Sigmoid colon (tissue), 6 donors: ENCODE measurements at regions not wholly inside any gene's neighbourhood (a gene's known extent, or its start where the extent isn't known, plus 50 kb on each side); places are given as distances from the start of the nearest gene placed in this dataset.

Experiments used
- DNase-seq: peaks from one replicate; pipeline ENCODE4 v3.0.0-alpha.2; 2019
- H3K27ac ChIP-seq, 4 donors: fragments of 200-600 bp; sonication (generic); one replicate each; pipeline ENCODE4 v1.5.1; 2016 to 2019; ENCODE audit warnings: mild to moderate bottlenecking in 1 of 4
- H3K27me3 ChIP-seq, 3 donors: fragments of 200-600 bp; sonication (generic); one replicate each; pipeline ENCODE4 v1.5.1; 2019; ENCODE audit warnings: mild to moderate bottlenecking in 1 of 3
- H3K36me3 ChIP-seq, 4 donors: fragments of 200-600 bp; sonication (generic); one replicate each; pipeline ENCODE4 v1.5.1; 2016 to 2019
- H3K4me1 ChIP-seq, 4 donors: fragments of 200-600 bp; sonication (generic); one replicate each; pipeline ENCODE4 v1.5.1; 2017 to 2019
- H3K4me3 ChIP-seq, 4 donors: fragments of 200-600 bp; sonication (generic); one replicate each; pipeline ENCODE4 v1.5.1; 2017 to 2019; ENCODE audit warnings: mild to moderate bottlenecking in 2 of 4, moderate library complexity in 1 of 4
- H3K9me3 ChIP-seq, 4 donors: fragments of 200-600 bp in 3 of 4; sonication (generic) in 3 of 4; one replicate each; pipeline versions ENCODE4 v1.5.1 to v1.6.1; 2013 to 2019
- EP300 ChIP-seq, 4 donors: sonication (generic); formaldehyde crosslinking; IDR thresholded peaks; one replicate each; pipeline ENCODE4 v1.6.1; 2017; ENCODE audit warnings: antibody characterized with exemption in 4 of 4
- POLR2A ChIP-seq, 2 donors: fragments of 450-650 bp; IDR thresholded peaks; one replicate each; pipeline ENCODE4 v1.6.1; 2016; ENCODE audit warnings: antibody characterized with exemption in 2 of 2, mild to moderate bottlenecking in 2 of 2, moderate library complexity in 2 of 2
- POLR2AphosphoS5 ChIP-seq, 4 donors: sonication (generic); formaldehyde crosslinking; IDR thresholded peaks; one replicate each; pipeline ENCODE4 v1.6.1; 2017; ENCODE audit warnings: antibody characterized with exemption in 4 of 4
- WGBS, 2 donors: extraction: QIAGEN DNeasy Blood & Tissue Kit; methylation state at CpG; one replicate each; pipeline ENCODE4 v1.1.7; 2013; 5-methylcytosine and 5-hydroxymethylcytosine counted together
- intact Hi-C: fragments of 100-400 bp; cut with DNase I; formaldehyde crosslinking; loops from one replicate; pipeline ENCODE4 v1.15.1; 2023
- TF ChIP-seq, protein P1 (sequence below), 4 experiments: fragments of 450-650 bp in 3 of 4; fragments of 200-600 bp in 1 of 4; IDR thresholded peaks; one replicate each; pipeline ENCODE4 v1.5.1; 2016 to 2019; ENCODE audit warnings: antibody characterized with exemption in 4 of 4, mild to moderate bottlenecking in 3 of 4, moderate library complexity in 2 of 4
- donor health status: healthy with polysubstance abuse.
- donor health status: healthy.

DNA sequence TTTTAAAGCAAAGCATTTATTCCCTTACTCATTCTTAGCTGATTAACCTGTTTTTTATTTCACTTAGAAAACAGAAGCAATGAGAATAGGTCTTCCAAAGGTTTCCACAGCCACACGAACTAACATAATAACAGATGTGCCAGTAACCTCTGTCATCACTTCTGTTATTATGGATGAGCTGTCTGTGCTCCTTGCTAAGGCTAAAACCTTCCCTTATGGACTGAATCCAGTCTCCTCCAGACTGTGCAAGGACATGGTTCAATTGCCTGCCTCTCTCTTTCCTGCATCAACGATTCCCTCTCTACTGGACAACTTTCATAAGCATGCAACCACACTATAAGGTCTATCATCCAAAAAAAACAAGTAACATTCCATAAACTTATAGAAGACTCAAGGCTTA is 1446.2 kb downstream of the MAT2B start:
- 49 to 75% methylated on average over 2 of the region's 2 CpGs for WGBS, 2 donors
- Histone ChIP-seq H3K4me1 (no peaks in the 10 kb centered on the region), H3K9me3 (no peaks in the 10 kb centered on the region), H3K36me3 (no peaks in the 10 kb centered on the region), H3K27ac (no peak overlapping the region), H3K27me3 (no peaks in the 10 kb centered on the region), H3K4me3 (no peak overlapping the region)
- DNase-seq: no peak
- no peak for TF ChIP-seq POLR2AphosphoS5 (IDR thresholded peaks at IDR 0.05)
- no peak for TF ChIP-seq EP300 (IDR thresholded peaks at IDR 0.05)
- TF ChIP-seq POLR2A (IDR thresholded peaks at IDR 0.05): no peak
- TF ChIP-seq, protein P1, sequence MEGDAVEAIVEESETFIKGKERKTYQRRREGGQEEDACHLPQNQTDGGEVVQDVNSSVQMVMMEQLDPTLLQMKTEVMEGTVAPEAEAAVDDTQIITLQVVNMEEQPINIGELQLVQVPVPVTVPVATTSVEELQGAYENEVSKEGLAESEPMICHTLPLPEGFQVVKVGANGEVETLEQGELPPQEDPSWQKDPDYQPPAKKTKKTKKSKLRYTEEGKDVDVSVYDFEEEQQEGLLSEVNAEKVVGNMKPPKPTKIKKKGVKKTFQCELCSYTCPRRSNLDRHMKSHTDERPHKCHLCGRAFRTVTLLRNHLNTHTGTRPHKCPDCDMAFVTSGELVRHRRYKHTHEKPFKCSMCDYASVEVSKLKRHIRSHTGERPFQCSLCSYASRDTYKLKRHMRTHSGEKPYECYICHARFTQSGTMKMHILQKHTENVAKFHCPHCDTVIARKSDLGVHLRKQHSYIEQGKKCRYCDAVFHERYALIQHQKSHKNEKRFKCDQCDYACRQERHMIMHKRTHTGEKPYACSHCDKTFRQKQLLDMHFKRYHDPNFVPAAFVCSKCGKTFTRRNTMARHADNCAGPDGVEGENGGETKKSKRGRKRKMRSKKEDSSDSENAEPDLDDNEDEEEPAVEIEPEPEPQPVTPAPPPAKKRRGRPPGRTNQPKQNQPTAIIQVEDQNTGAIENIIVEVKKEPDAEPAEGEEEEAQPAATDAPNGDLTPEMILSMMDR (IDR thresholded peaks at IDR 0.05): no peak
- intact Hi-C loops: no loop called here

DNA sequence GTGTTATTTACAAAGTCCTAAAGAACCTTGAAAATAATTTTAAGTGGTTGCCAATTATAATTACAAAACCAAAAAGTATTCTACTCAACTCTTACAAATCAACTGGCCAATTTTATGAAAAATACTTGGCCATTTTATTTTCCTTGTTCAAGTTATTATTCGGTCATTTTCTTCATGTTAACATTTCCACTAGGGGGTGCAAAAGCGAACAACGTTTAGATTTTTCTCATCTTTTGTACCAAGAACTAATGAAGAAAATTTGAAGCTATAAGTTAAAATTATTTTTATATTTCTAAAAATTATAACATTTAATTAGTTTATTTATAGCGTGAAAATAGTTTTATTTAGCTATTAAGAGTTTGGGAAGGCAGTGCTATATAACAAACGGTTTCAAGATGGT is 1453.3 kb downstream of the MAT2B start:
- TF ChIP-seq POLR2AphosphoS5 (IDR thresholded peaks at IDR 0.05) (no peak), EP300 (IDR thresholded peaks at IDR 0.05) (no peak), POLR2A (IDR thresholded peaks at IDR 0.05) (no peak)
- TF ChIP-seq, protein P1 (IDR thresholded peaks at IDR 0.05): no peak
- Histone ChIP-seq H3K4me1 (no peaks in the 10 kb centered on the region), H3K36me3 (no peaks in the 10 kb centered on the region), H3K9me3 (no peaks in the 10 kb centered on the region), H3K27ac (no peak overlapping the region), H3K27me3 (no peaks in the 10 kb centered on the region), H3K4me3 (no peak overlapping the region)
- 87 to 88% methylated on average over 5 of the region's 5 CpGs for WGBS, 2 donors
- no peak for DNase-seq
- intact Hi-C loops: no loop called here

- Histone ChIP-seq H3K27ac (no peak overlapping the region), H3K4me3 (no peak overlapping the region), H3K27me3 (no peaks in the 10 kb centered on the region), H3K4me1 (no peaks in the 10 kb centered on the region), H3K36me3 (no peaks in the 10 kb centered on the region), H3K9me3 (no peaks in the 10 kb centered on the region)
- no peak for DNase-seq
- TF ChIP-seq, protein P1 (IDR thresholded peaks at IDR 0.05): no peak
- TF ChIP-seq EP300 (IDR thresholded peaks at IDR 0.05): no peak
- TF ChIP-seq POLR2A (IDR thresholded peaks at IDR 0.05): no peak
- intact Hi-C loops: no loop called here
- 70 to 79% methylated on average over 4 of the region's 4 CpGs for WGBS, 2 donors
These were observed 1454.3 kb downstream of the MAT2B start for GRCh38 chr5:164959761-164960160.

DNA sequence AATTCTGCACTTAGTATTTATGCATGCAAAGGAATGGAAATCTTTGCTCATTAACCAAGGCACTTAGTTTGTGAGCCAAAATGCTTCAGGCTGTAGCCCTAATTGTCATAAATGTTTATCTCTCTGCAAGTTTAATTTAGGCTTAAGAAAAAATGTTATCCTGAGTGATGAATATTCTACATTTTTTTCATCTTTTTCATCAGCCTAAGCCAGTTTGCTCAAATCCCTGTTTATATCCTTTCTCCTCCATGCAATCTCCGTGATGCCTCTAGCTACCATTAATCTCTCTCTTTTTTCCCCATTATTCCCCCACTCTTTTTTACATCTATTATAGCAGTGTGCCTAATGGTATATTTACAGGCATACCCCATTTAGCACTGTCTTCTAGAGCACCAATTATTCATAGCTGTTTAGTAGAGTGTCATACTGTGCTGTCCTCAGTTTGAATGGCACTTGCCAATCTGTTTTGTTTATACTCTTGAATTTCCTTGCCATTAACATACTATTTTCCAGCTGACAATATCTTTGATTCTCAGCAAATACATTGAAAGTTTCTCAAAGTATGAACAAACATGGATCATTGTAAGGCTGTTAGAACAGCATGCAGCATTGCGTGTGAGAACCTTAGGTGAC is 1457.0 kb downstream of the MAT2B start:
- no peak overlapping the region for H3K4me3 ChIP-seq
- WGBS, 2 donors: 84 to 90% methylated on average over 2 of the region's 2 CpGs
- H3K36me3 ChIP-seq: no peaks in the 10 kb centered on the region
- intact Hi-C loops: no loop called here
- no peak for TF ChIP-seq EP300 (IDR thresholded peaks at IDR 0.05)
- no peak for TF ChIP-seq POLR2A (IDR thresholded peaks at IDR 0.05)
- TF ChIP-seq, protein P1 (IDR thresholded peaks at IDR 0.05): no peak
- no peak for TF ChIP-seq POLR2AphosphoS5 (IDR thresholded peaks at IDR 0.05)
- no peaks in the 10 kb centered on the region for H3K27me3 ChIP-seq
- DNase-seq: no peak
- H3K9me3 ChIP-seq: no peaks in the 10 kb centered on the region
- H3K27ac ChIP-seq: no peak overlapping the region
- H3K4me1 ChIP-seq: no peaks in the 10 kb centered on the region

GRCh38 chr5:164966611-164967010 is 1461.2 kb downstream of the MAT2B start:
- Histone ChIP-seq H3K36me3 (no peaks in the 10 kb centered on the region), H3K4me3 (no peak overlapping the region), H3K27me3 (no peaks in the 10 kb centered on the region), H3K9me3 (no peaks in the 10 kb centered on the region), H3K4me1 (no peaks in the 10 kb centered on the region), H3K27ac (no peak overlapping the region)
- TF ChIP-seq POLR2AphosphoS5 (IDR thresholded peaks at IDR 0.05) (no peak), POLR2A (IDR thresholded peaks at IDR 0.05) (no peak), EP300 (IDR thresholded peaks at IDR 0.05) (no peak)
- TF ChIP-seq, protein P1 (IDR thresholded peaks at IDR 0.05): no peak
- intact Hi-C loops: no loop called here
- DNase-seq: no peak
- WGBS, 2 donors: 58 to 80% methylated on average over 4 of the region's 4 CpGs
